ENCODE measurements at regions not wholly inside any gene's neighbourhood (a gene's known extent, or its start where the extent isn't known, plus 50 kb on each side); places are given as distances from the start of the nearest gene placed in this dataset.

DNA sequence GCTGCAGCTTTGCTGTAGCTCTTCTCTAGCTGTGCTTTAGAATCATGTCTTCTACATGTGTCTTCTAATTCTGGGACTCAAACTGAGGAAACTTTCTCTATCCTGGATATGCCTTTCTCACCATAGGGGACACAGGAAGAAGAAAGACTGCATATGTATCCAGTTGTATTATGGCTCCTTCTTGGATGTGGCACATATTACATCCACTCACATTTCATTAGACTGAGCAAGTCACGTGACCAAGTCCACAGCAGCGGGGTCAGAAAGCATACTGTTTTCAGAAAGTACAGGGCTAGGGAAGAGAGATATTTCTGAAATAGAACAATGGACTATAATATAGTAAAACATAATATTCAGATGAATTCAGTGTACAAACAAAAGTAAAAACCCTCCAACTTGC lies 187.6 kb upstream of the RIMS1 start:
- H3K9me1 ChIP-seq (replicated peaks; ENCODE audit: control insufficient read depth, extremely low read depth, insufficient read depth, low read length): no peaks in the 10 kb centered on the region
- no peak overlapping the region for H3K4me3 ChIP-seq (replicated peaks in 1 of 3; ENCODE audit: insufficient read depth in 1 of 3, low read depth in 1 of 3, low read length in 3 of 3)
- BruUV-seq (replicated peaks): no TSS peak
- H3K79me2 ChIP-seq (ENCODE audit: control insufficient read depth, insufficient read depth, low read length): no peaks in the 10 kb centered on the region
- H3K27ac ChIP-seq (ENCODE audit: insufficient read depth, low read depth, low read length): no peak overlapping the region
- FAIRE-seq (no peak), DNase-seq (ENCODE audit: low read depth, low spot score) (no peak)
- ChIA-PET POLR2A (no interaction called here), CTCF (no interaction called here)
- no peaks in the 10 kb centered on the region for H3K27me3 ChIP-seq (ENCODE audit: control insufficient read depth in 2 of 2, insufficient read depth in 2 of 2, low read length in 2 of 2)
- H3K4me1 ChIP-seq (ENCODE audit: control insufficient read depth, extremely low read depth, insufficient read depth, low read length): no peaks in the 10 kb centered on the region
- intact Hi-C loops (cut with micrococcal nuclease) (no loop called here), dilution Hi-C loops (cut with MboI; ENCODE audit: extremely low pct_ligation_motif_present, low sequenced_read_pairs) (no loop called here)
- no peaks in the 10 kb centered on the region for H3K9me3 ChIP-seq (replicated peaks; ENCODE audit: control insufficient read depth, insufficient read depth, low read length)
- TF ChIP-seq GATA2 (IDR thresholded peaks at IDR 0.05; ENCODE audit: insufficient read depth, insufficient read length, low read depth, low read length): no peak
- TF ChIP-seq POLR2AphosphoS5 (IDR thresholded peaks at IDR 0.05; ENCODE audit: insufficient read depth, low read depth, low read length): no peak
- no peak for TF ChIP-seq POLR2A (IDR thresholded peaks at IDR 0.05; ENCODE audit: low read depth, low read length)
- no peak for TF ChIP-seq JUN (IDR thresholded peaks at IDR 0.05; ENCODE audit: borderline replicate concordance, insufficient read depth, insufficient read length, low read depth)
- no peaks in the 10 kb centered on the region for H3K36me3 ChIP-seq (ENCODE audit: control insufficient read depth in 2 of 2, extremely low read depth in 1 of 2, insufficient read depth in 2 of 2, low read length in 2 of 2)
- no peak overlapping the region for H3K4me2 ChIP-seq (ENCODE audit: insufficient read depth, low read length)
- no peak overlapping the region for H2AFZ ChIP-seq (ENCODE audit: low read depth, low read length)
- no peak overlapping the region for H3K9ac ChIP-seq (replicated peaks; ENCODE audit: extremely low read depth, insufficient read depth, low read length)
- no peaks in the 10 kb centered on the region for H4K20me1 ChIP-seq (replicated peaks; ENCODE audit: control insufficient read depth, extremely low read depth, insufficient read depth, low read length)

- H3K9me1 ChIP-seq (replicated peaks; ENCODE audit: control insufficient read depth, extremely low read depth, insufficient read depth, low read length): no peaks in the 10 kb centered on the region
- ChIA-PET POLR2A (no interaction called here), CTCF (no interaction called here)
- H3K9ac ChIP-seq (replicated peaks; ENCODE audit: extremely low read depth, insufficient read depth, low read length): no peak overlapping the region
- H3K36me3 ChIP-seq (ENCODE audit: control insufficient read depth in 2 of 2, extremely low read depth in 1 of 2, insufficient read depth in 2 of 2, low read length in 2 of 2): no peaks in the 10 kb centered on the region
- no peaks in the 10 kb centered on the region for H3K79me2 ChIP-seq (ENCODE audit: control insufficient read depth, insufficient read depth, low read length)
- BruUV-seq (replicated peaks): no TSS peak
- no peak overlapping the region for H3K27ac ChIP-seq (ENCODE audit: insufficient read depth, low read depth, low read length)
- H3K27me3 ChIP-seq (ENCODE audit: control insufficient read depth in 2 of 2, insufficient read depth in 2 of 2, low read length in 2 of 2): peaks cover 0 to 3% of the 10 kb centered on the region in 2 experiments
- dilution Hi-C loops (cut with MboI; ENCODE audit: extremely low pct_ligation_motif_present, low sequenced_read_pairs): no loop called here
- no peak overlapping the region for H2AFZ ChIP-seq (ENCODE audit: low read depth, low read length)
- no peaks in the 10 kb centered on the region for H3K4me1 ChIP-seq (ENCODE audit: control insufficient read depth, extremely low read depth, insufficient read depth, low read length)
- no peak for TF ChIP-seq POLR2A (IDR thresholded peaks at IDR 0.05; ENCODE audit: low read depth, low read length)
- no peak overlapping the region for H3K4me3 ChIP-seq (replicated peaks in 1 of 3; ENCODE audit: insufficient read depth in 1 of 3, low read depth in 1 of 3, low read length in 3 of 3)
- H3K4me2 ChIP-seq (ENCODE audit: insufficient read depth, low read length): no peak overlapping the region
- H4K20me1 ChIP-seq (replicated peaks; ENCODE audit: control insufficient read depth, extremely low read depth, insufficient read depth, low read length): no peaks in the 10 kb centered on the region
- DNase-seq (ENCODE audit: low read depth, low spot score) (no peak), FAIRE-seq (no peak)
- H3K9me3 ChIP-seq (replicated peaks; ENCODE audit: control insufficient read depth, insufficient read depth, low read length): no peaks in the 10 kb centered on the region
- intact Hi-C loops (cut with micrococcal nuclease): no loop called here
Observed at GRCh38 chr6:71706523-71706922, 179.8 kb upstream of the RIMS1 start.
